GM21360 (cell line): ENCODE measurements at regions not wholly inside any gene's neighbourhood (a gene's known extent, or its start where the extent isn't known, plus 50 kb on each side); places are given as distances from the start of the nearest gene placed in this dataset.
"Not testable (repeated sequence)": the region's sequence is repeated elsewhere in the genome, so short reads cannot be mapped to it uniquely, and the experiment has no call there.

ENCODE experiments used
- ATAC-seq: cut with Tn5 transposase; IDR thresholded peaks from one replicate; pipeline ENCODE4 v1.9.1; 2021; ENCODE audit warnings: mild to moderate bottlenecking, moderate library complexity; ENCODE audit not compliant: unreplicated experiment

DNA sequence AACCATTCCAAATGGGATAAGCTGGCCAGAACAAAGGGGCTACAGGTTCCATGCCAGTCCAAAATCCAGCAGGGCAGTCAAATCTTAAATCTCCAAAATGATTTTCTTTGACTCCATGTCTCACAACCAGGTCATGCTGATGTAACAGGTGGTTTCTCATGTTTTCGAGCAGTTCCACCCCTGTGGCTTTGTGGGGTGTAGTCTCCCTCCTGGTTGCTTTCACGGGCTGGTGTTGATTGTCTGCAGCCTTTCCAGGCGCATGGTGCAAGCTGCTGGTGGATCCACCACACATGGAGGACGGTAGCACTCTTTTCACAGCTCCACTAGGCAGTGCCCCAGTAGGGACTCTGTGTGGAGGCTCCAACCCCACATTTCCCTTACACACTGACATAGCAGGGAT lies 425.5 kb upstream of the FTMT start:
- ATAC-seq: no peak

DNA sequence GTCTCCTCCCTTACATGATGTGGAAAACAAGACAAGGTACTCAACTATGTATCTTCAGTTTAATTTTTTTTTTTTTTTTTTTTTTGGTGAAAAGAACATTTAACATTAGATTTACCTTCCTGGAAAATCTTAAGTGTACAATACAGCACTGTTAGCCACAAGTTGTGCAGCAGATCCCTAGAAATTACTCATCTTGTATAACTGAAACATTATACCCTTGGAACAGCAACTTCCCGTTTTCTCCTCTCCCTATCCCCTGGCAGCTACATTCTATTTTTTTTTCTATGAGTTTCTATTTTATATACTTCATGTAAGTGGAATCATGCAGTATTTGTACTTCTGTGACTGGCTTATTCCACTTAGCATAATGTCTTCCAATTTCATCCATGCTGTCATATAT lies 421.9 kb upstream of the FTMT start:
- no peak for ATAC-seq

DNA sequence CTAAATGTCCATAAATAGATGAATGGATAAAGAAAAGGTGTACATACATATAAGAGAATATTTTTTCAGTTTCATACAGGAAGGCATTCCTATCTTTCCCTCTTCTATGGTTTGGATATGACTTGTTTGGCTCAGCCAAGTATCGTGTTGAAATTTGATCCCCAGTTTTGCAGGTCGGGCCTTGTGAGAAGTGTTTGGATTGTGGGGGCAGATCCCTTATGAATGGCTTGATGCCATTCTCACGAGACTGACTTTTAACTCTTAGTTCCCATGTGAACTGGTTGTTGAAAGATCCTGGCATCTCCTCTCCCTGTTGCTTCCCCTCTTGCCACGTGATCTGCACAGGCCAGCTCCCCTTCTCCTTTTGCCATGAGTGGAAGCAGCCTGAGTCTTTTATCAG lies 421.1 kb upstream of the FTMT start:
- ATAC-seq: no peak

DNA sequence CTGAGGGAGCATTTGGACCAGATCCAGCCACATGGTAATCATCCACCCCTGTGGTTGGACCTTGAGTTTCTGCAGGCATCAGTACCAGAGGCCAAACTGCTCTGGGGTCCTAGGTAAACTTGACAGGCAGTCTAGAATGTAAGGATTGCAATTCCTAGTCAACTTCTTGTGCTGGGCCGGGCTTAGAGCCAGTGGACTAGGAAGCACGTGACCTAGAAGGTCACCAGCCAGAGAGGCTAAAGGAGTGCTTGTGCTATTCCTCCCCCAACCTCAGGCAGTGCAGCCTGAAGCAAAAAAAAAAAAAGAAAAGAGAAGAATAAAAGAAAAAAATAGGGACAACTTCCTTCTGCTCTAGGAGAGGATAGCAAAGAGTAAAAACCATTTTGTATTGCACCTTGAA lies 406.2 kb upstream of the FTMT start:
- ATAC-seq: no peak

DNA sequence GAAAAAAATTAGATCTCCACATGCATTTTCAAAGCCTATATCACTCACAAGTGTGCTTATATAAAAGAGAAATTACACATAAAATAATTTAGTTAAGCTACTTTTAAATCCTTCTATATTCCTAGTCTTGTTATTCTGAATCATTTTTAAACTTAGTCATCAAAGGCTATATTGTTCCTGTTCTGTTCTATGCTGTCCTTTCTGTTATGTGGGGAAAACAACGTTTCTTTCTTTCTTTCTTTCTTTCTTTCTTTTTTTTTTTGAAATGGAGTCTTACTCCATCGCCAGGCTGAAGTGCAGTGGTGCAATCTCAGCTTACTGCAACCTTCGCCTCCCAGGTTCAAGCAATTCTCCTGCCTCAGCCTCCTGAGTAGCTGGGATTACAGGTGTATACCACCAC lies 389.2 kb upstream of the FTMT start:
- ATAC-seq: no peak

DNA sequence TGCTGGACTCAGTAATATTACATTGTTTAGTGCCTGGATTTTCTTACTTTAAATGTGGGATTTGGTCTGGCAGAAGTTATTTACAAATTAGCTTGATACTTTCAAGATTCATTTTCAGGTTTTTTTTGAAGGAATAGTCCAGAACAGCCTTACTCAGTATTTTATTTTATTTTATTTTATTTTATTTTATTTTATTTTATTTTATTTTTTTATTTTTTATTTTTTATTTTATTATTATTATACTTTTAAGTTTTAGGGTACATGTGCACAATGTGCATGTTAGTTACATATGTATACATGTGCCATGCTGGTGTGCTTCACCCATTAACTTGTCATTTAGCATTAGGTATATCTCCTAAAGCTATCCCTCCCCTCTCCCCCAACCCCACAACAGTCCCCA lies 380.5 kb upstream of the FTMT start:
- ATAC-seq: not testable (repeated sequence)

DNA sequence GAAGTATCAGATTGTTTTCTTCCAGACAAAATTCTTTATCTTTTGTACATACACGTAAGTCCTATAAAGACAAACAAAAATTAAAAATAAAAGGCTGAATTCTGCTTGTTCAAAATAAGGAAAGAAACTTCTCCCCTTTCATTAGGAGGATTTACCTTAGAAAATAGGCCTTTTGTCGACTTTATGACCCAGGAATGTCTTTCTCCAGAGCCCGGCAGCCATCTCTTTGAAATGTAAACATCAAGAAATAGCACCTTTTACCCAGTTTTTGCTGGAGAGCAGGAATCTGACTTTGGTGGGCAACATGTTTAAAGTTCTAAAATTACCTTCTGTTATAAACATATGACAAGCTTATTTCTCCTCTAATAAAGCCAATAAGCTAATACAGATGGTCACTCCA lies 373.0 kb upstream of the FTMT start:
- no peak for ATAC-seq

DNA sequence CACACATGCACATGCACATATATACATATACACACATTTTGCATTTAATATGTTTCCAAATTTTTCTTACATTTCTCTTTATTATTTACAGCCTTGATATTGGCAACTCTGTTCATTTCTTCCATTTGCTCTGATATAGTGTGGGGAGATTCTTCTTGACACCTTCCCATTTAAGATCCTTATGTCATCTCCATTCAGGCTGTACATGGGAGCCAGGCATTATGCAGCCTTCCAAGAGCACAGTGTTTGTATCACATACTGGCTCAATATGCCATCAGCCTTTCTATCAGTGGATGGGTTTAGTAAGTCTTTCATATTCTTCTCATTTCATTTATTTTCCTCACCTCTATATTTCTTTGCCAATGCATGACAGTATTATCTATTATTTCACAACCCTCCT lies 372.3 kb upstream of the FTMT start:
- no peak for ATAC-seq

DNA sequence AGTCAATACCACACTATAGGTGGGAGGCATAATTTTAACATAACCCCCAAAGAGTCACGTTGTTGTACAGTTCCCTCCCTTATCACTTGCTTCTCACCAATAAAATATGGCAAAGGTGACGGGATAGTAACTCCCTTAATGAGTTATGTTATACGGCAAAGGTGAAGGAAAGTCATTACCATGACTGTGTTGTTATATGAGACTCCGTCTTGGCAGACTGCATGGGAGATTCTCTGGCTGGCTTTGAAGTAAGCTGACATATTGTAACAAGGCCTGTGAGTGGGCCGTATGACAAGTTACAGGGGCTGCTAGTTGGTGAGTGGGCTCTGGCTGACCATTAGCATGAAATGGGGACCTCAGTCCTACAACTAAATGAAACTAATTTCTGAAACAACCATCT lies 366.4 kb upstream of the FTMT start:
- ATAC-seq: no peak

DNA sequence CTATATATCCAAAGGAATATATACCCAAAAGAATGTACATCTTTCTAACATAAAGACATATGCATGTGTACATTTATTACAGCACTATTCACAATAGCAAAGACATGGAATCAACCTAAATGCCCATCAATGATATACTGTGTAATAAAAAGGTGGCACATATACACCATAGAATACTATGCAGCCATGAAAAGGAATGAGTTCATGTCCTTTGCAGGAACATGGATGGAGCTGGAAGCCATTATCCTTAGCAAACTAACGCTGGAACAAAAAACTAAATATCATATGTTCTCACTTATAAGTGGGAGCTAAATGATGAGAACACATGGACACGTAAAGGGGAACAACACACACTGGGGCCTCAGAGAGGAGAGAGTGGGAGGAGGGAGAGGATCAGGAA lies 365.7 kb upstream of the FTMT start:
- not testable (repeated sequence) for ATAC-seq

DNA sequence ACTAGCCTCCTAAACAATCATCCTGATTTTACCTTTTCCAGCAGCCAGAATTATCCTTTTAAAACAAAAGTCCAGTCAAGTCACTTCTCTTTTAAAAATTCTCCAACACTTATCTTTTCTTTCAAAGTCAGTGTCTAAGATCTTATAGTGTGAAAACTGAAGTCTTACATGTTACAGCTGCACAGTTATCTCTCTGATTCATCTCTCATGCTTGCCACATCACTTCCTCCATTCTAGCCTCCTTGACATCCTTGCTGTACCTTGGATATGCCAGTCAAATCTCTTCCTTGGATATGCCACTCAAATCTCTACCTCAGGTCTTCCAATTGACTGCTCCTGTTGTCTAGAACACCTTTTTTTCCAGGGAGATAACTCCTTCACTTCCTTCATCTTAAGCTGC lies 361.7 kb upstream of the FTMT start:
- ATAC-seq: no peak

DNA sequence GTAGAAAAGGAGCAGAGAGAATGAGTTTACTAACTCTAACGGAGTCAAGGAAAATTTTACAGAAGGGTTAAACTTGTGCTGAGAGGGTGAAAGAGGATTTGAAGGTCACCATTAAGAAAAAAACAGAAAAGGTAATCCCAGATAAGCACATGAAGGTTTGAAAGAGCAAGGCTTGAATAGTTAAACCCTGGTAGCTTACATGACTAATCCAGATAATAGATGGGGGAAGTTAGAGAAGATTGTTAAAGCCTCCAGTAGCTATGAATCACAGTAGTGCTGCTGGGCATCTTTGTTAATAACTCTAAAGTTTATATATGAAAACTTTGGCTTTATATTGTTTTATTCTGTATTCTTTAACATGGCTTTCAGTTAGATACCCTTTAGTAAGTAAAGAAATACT lies 354.5 kb upstream of the FTMT start:
- ATAC-seq: no peak

DNA sequence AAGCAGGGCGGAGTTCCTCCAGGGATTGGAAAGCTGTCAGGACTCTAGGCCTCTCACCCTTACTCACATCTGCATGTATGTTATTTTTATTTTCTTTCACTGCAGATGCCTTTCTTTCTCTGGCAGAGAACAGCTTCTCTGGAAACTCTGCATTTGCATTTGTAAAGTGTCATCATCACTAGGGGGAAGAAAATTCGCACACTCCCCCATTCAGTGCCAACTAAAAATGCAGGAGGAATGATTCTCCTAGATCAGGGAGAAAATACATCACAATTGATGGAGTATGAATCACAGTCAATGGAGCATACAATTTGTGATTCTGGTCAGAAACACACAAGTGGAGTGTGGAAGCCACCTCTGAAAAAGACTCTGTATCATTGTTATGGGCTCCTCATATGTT lies 351.4 kb upstream of the FTMT start:
- ATAC-seq: no peak

DNA sequence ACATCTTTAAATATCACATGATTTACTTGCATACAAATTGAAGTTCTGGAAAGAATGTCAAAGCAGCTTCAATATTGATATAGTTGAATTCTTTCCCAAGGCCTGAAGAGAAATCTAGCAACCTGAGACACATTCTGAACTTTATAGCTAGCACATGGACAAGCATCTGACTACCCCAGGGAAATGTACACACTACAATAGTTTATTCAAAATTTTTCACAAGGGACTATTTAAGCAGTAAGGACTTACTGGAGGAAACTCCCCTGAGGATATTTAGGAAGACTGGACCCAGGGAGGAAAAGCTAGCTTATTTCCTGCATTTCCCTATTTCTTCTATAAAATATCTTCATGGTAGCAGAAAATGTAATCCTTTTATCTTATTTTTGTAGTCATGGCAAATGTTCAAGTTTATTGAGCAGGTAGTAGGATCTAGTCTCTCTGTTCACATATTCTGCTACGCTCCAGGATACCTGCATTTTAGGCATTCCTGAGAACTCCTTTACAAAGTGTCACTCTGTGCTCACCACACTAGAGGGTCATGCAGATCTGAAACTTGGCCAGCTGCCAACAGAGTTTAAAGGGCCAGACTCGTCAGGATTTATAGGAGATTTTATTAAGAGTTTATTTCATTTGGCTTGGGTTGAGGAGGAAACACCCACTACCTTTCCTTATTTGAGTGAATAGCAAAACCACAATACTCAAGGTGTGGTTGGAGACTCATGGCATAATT lies 348.4 kb upstream of the FTMT start:
- ATAC-seq: no peak

DNA sequence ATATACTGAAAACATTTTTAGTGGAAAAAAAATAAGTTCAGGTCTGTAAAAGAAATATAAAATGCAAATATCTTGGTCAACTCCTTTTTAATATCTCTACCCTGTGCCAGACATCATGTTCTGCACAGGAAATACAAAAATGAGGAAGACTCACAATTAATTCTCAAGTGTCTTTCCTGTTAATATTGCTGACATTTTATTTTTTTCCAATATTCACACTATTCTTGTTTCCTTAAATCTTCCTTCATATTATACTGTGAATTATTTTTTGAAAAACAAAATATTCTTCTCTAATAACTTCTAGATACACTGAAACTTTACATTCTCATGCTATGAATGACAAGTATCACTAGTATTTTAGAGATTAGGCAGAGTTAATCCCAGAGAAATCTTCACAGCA lies 334.7 kb upstream of the FTMT start:
- ATAC-seq: no peak

DNA sequence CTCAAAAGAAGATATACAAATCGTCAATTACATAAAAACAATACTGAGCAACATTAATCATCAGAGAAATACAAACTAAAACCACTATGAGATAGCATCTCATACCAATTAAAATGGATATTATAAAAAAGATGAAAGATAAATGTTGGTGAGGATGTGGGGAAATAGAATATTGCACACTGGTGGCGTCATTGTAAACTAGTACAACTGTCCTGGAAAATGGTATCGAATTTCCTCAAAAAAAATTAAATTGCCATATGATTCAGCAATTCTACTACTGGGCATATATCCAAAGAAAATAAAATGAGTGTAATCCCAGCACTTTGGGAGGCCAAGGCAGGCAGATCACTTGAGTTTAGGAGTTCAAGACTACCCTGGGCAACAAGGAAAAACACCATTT lies 326.0 kb upstream of the FTMT start:
- no peak for ATAC-seq

DNA sequence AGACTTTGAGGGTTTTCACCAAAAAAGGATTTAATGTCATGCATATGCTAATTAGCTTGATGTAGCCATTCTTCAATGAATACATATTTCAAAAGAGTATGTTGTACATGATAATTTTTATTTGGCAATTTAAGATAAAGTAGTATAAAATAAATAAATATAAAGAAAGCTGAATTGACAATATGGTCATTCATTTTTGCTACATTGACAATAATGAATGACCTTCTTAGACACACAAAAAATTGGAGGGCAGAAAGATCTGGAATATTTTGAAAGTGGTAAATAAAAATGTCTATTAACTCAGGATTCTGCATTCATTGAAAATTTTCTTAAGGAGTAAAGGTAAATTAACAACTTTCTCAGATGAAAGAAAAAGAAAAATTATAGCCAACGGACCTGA lies 324.8 kb upstream of the FTMT start:
- ATAC-seq: no peak

DNA sequence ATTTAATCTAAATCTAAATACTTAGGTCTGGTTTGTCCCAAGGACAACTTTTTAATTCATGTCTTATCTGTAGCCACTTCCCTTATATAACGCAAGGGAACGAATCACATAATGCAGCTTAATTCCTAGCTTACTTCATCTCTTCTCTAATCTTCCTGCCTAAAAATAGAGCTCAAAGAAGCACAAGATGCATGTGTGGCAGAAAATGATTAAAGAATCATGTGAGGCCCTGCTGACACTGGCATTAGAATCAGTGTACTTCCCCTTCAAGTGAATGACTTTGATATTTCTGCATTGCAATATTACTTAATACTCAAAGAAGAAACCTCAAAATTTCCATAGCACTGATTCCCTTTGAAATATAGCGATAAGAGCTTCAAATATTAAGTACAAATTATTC lies 317.9 kb upstream of the FTMT start:
- no peak for ATAC-seq

DNA sequence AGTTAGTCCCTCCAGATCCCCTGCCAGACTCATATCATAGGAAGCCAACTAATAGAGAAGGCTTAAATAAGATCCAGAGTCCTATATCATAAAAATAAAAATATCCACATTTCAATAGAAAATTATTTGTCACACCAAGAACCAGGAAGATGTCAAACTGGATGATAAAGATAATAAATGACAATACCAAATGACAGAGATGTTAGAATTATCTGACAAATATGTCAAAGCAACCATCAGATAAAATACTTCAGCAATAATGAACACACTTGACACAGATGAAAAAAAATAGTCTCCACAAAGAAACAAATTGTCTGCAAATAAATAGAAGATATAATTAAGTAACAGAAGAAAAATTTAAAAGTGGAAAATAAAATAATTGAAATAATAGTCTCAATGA lies 300.7 kb upstream of the FTMT start:
- ATAC-seq: no peak

DNA sequence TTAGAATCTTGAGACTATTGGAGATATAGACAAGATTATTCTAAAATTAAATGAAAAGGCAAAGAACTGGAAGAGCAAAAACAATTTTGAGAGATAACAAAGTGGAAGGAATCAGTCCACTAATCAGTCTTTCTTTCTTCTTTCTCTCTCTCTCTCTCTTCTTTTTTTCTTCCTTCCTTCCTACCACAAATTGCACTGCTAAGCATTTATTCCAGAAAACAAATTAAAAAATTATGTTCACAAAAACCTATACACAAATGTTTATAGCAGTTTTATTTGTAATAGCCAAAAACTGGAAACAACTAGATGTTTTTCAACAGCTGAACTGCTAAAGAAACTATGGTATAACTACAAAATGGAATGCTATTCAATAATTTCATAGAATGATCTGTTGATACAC lies 291.9 kb upstream of the FTMT start:
- ATAC-seq: no peak

DNA sequence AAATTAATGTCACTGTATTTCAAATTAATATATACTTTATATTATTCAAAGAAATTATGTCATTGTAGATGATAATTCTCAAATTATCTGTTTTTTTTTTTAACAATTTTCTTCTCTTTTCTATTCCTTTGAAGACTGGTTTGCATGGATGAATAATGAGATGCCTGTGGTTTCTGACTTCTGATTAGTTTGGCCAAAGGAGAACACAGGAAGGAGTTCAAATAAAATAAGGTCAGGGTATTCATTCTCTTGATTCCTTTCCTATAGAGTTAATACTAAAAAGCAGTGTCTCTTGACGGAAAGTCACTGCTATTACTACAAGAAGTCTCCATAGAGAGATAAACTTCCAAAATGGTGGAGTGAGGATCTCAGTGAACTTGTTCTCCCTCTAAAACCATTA lies 279.6 kb upstream of the FTMT start:
- ATAC-seq: no peak

DNA sequence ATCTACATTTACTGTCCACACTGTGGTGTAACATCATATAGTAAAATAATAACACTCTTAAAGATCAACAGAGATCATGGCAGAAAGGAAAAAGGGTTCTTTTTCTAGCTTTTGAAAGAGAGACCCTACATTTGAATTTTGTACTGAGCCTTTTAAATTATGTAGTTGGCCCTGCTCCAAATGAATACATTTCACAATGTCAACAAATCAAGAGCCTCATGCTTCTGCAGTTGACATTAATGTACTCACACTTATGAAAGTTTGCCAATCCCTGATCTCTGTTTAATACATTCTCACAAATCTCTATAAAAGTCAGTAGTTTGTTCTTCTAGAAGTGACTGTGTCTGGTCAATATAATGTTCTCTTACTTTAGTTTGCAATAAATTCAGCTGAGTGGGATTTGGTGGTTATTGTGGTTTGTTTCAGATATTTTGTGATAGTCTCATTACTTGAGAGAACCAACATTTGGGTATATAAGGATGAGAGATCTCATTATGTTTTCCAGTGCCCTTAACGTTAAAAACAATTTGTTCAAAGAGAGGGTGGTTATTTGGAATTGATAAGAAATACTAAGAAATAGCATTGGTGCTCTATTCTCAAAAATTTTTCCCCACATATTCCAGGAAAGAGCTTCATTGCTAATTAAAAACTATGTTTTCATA lies 277.8 kb upstream of the FTMT start:
- no peak for ATAC-seq

DNA sequence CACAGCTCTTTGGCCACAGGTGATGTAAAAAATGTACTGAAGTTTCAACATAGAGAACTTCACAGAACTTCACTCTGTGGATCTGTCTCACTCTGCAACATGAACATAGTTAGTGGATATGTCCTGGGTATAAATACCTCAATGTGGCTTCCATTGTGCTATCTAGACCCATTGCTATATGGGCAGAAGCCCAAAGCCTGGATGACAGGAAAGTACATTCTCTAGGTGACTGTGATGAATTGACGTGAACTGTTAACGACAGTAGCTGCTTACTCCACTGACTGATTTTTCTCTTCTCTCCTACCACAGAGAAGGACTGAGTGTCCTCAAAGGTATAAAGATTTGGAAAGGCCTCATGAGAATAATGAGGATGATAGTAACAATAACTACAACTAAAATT lies 270.1 kb upstream of the FTMT start:
- ATAC-seq: no peak
